Ishikawa (cell line): ENCODE measurements at regions not wholly inside any gene's neighbourhood (a gene's known extent, or its start where the extent isn't known, plus 50 kb on each side); places are given as distances from the start of the nearest gene placed in this dataset.

ENCODE experiments used
- CEBPB ChIP-seq: IDR thresholded peaks from 2 replicates; pipeline ENCODE4 v1.6.1; 2012
- CREB1 ChIP-seq: IDR thresholded peaks from 2 replicates; pipeline ENCODE4 v1.6.1; 2012; ENCODE audit warnings: low read depth
- EGR1 ChIP-seq: IDR thresholded peaks from 2 replicates; pipeline ENCODE4 v1.6.1; 2012
- EP300 ChIP-seq: IDR thresholded peaks from 2 replicates; pipeline ENCODE4 v1.6.1; 2012; ENCODE audit warnings: borderline replicate concordance
- FOXM1 ChIP-seq: IDR thresholded peaks from 2 replicates; pipeline ENCODE4 v1.6.1; 2012; ENCODE audit warnings: low read depth, borderline replicate concordance
- MAX ChIP-seq: IDR thresholded peaks from 2 replicates; pipeline ENCODE4 v1.6.1; 2012
- NFIC ChIP-seq: IDR thresholded peaks from 2 replicates; pipeline ENCODE4 v1.6.1; 2012
- RAD21 ChIP-seq: IDR thresholded peaks from 2 replicates; pipeline ENCODE4 v1.6.1; 2012; ENCODE audit warnings: low read depth
- REST ChIP-seq: IDR thresholded peaks from 2 replicates; pipeline ENCODE4 v1.6.1; 2012; ENCODE audit warnings: low read depth, mild to moderate bottlenecking
- TAF1 ChIP-seq: IDR thresholded peaks from 2 replicates; pipeline ENCODE4 v1.6.1; 2012; ENCODE audit warnings: low read depth, mild to moderate bottlenecking
- TCF12 ChIP-seq: IDR thresholded peaks from 2 replicates; pipeline ENCODE4 v1.6.1; 2012; ENCODE audit warnings: low read depth
- TEAD4 ChIP-seq: IDR thresholded peaks from 2 replicates; pipeline ENCODE4 v1.6.1; 2012
- USF1 ChIP-seq: IDR thresholded peaks from 2 replicates; pipeline ENCODE4 v1.6.1; 2012
- YY1 ChIP-seq: IDR thresholded peaks from 2 replicates; pipeline ENCODE4 v1.6.1; 2012; ENCODE audit warnings: low read depth
- ZBTB7A ChIP-seq: IDR thresholded peaks from 2 replicates; pipeline ENCODE4 v1.6.1; 2012; ENCODE audit warnings: low read depth

GRCh38 chr4:127069675-127070074 lies 563.1 kb upstream of the INTU start:
- no peak for TF ChIP-seq EP300
- no peak for TF ChIP-seq MAX
- no peak for TF ChIP-seq REST
- no peak for TF ChIP-seq YY1
- no peak for TF ChIP-seq ZBTB7A
- no peak for TF ChIP-seq CEBPB
- TF ChIP-seq TEAD4 = no peak
- TF ChIP-seq NFIC = no peak
- TF ChIP-seq CREB1 = no peak
- TF ChIP-seq USF1 = no peak
- TF ChIP-seq FOXM1 = no peak
- TF ChIP-seq TCF12 = no peak

- TF ChIP-seq MAX = no peak
- no peak for TF ChIP-seq CREB1
- no peak for TF ChIP-seq TEAD4
- TF ChIP-seq EGR1 = no peak
- TF ChIP-seq FOXM1 = no peak
- TF ChIP-seq ZBTB7A = no peak
- TF ChIP-seq RAD21 = no peak
- TF ChIP-seq YY1 = no peak
- TF ChIP-seq REST = no peak
- no peak for TF ChIP-seq EP300
- TF ChIP-seq TCF12 = no peak
- TF ChIP-seq NFIC = no peak
- TF ChIP-seq USF1 = no peak
- no peak for TF ChIP-seq TAF1
Observed at GRCh38 chr4:127071443-127071842, 561.3 kb upstream of the INTU start.

- TF ChIP-seq YY1 (no peak), CREB1 (no peak), REST (no peak), ZBTB7A (no peak), FOXM1 (no peak), RAD21 (no peak), CEBPB (no peak)
Observed at GRCh38 chr4:127080141-127080540, 552.6 kb upstream of the INTU start.

- TF ChIP-seq ZBTB7A (no peak), USF1 (no peak), EP300 (no peak), CEBPB (no peak), NFIC (no peak), MAX (no peak), TCF12 (no peak), FOXM1 (no peak), TAF1 (no peak), YY1 (no peak), CREB1 (no peak), EGR1 (no peak), TEAD4 (no peak), RAD21 (no peak), REST (no peak)
Observed at GRCh38 chr4:127081041-127081440, 551.7 kb upstream of the INTU start.
